KG1 (cell line): ENCODE measurements at regions not wholly inside any gene's neighbourhood (a gene's known extent, or its start where the extent isn't known, plus 50 kb on each side); places are given as distances from the start of the nearest gene placed in this dataset.
A peak's percentile ranks its signal among the peaks of the same experiment; 100 is the strongest.

ENCODE experiments used
- DNase-seq: peaks from one replicate; lab custom pipeline; 2025; lab: John Stamatoyannopoulos, UW

- DNase-seq: no peak
Observed at GRCh38 chr2:60603533-60604190, 50.2 kb upstream of the BCL11A start.

GRCh38 chr2:60604486-60605064 is 51.1 kb upstream of the BCL11A start:
- no peak for DNase-seq

- no peak for DNase-seq
Observed at GRCh38 chr2:60605866-60606265, 52.4 kb upstream of the BCL11A start.

GRCh38 chr2:60608679-60609078 is 55.2 kb upstream of the BCL11A start:
- no peak for DNase-seq

GRCh38 chr2:60612033-60612432 is 58.6 kb upstream of the BCL11A start:
- no peak for DNase-seq

GRCh38 chr2:60614319-60614718 is 60.9 kb upstream of the BCL11A start:
- DNase-seq: no peak

- no peak for DNase-seq
Observed at GRCh38 chr2:60621688-60622429, 68.4 kb upstream of the BCL11A start.

GRCh38 chr2:60623040-60623439 is 69.6 kb upstream of the BCL11A start:
- DNase-seq: no peak

GRCh38 chr2:60627412-60627811 is 74.0 kb upstream of the BCL11A start:
- no peak for DNase-seq

- DNase-seq: no peak
Observed at GRCh38 chr2:60628026-60628425, 74.6 kb upstream of the BCL11A start.

- no peak for DNase-seq
Observed at GRCh38 chr2:60628615-60629304, 75.3 kb upstream of the BCL11A start.

GRCh38 chr2:60629305-60629662 is 75.8 kb upstream of the BCL11A start:
- DNase-seq: no peak

GRCh38 chr2:60629801-60630385 is 76.4 kb upstream of the BCL11A start:
- DNase-seq: no peak

GRCh38 chr2:60633615-60634014 is 80.2 kb upstream of the BCL11A start:
- DNase-seq: no peak

- DNase-seq: no peak
Observed at GRCh38 chr2:60634438-60634837, 81.0 kb upstream of the BCL11A start.

- DNase-seq: peak; percentile 12
Observed at GRCh38 chr2:60641811-60642788, 88.6 kb upstream of the BCL11A start.

GRCh38 chr2:60643747-60644146 is 90.3 kb upstream of the BCL11A start:
- DNase-seq: no peak

GRCh38 chr2:60644951-60645350 is 91.5 kb upstream of the BCL11A start:
- no peak for DNase-seq

- no peak for DNase-seq
Observed at GRCh38 chr2:60648191-60648590, 94.7 kb upstream of the BCL11A start.

GRCh38 chr2:60649721-60650120 is 96.3 kb upstream of the BCL11A start:
- no peak for DNase-seq

GRCh38 chr2:60652832-60653340 is 99.4 kb upstream of the BCL11A start:
- no peak for DNase-seq
